ENCODE measurements at regions not wholly inside any gene's neighbourhood (a gene's known extent, or its start where the extent isn't known, plus 50 kb on each side); places are given as distances from the start of the nearest gene placed in this dataset.

GRCh38 chr17:56085576-56086267, 67.6 kb upstream of the ANKFN1 start:
- DNase-seq (ENCODE audit: low read depth): peak; percentile 42

GRCh38 chr17:56087199-56087598, 66.1 kb upstream of the ANKFN1 start:
- no peak for DNase-seq (ENCODE audit: low read depth)

GRCh38 chr17:56096026-56096810, 57.1 kb upstream of the ANKFN1 start:
- DNase-seq (ENCODE audit: low read depth): peak; percentile 52

GRCh38 chr17:56098746-56099145, 54.5 kb upstream of the ANKFN1 start:
- no peak for DNase-seq (ENCODE audit: low read depth)

- peak; percentile 25 for DNase-seq (ENCODE audit: low read depth)
Measured at GRCh38 chr17:56099649-56100048, 53.6 kb upstream of the ANKFN1 start.

Data from myocyte (in vitro differentiated cells).